MM.1S (cell line): ENCODE measurements at regions not wholly inside any gene's neighbourhood (a gene's known extent, or its start where the extent isn't known, plus 50 kb on each side); places are given as distances from the start of the nearest gene placed in this dataset.

Experiments
- DNase-seq: peaks from one replicate; pipeline ENCODE4 v3.0.0-alpha.2; 2015
- H2AFZ ChIP-seq: fragments of 300-600 bp; sonication (generic); 2 replicates; pipeline ENCODE4 v1.6.0; 2016; ENCODE audit warnings: antibody characterized with exemption, low read length
- H3F3A ChIP-seq: fragments of 300-600 bp; sonication (generic); 2 replicates; pipeline ENCODE4 v1.6.1; 2016; ENCODE audit warnings: mild to moderate bottlenecking, antibody characterized with exemption, low read length, moderate library complexity, mixed read lengths; ENCODE audit not compliant: insufficient read depth
- H3K27ac ChIP-seq: fragments of 300-600 bp; sonication (generic); 2 replicates; pipeline ENCODE4 v1.5.1; 2016; ENCODE audit warnings: mild to moderate bottlenecking, low read length
- H3K27me3 ChIP-seq: fragments of 300-600 bp; sonication (generic); replicated peaks from 2 replicates; pipeline ENCODE4 v1.6.0; 2016; ENCODE audit warnings: low read length; ENCODE audit not compliant: insufficient read depth
- H3K36me3 ChIP-seq: fragments of 300-600 bp; sonication (generic); replicated peaks from 2 replicates; pipeline ENCODE4 v1.6.1; 2016; ENCODE audit warnings: mild to moderate bottlenecking, low read length, mixed read lengths; ENCODE audit not compliant: insufficient read depth
- H3K4me1 ChIP-seq: fragments of 300-600 bp; sonication (generic); 2 replicates; pipeline ENCODE4 v1.6.1; 2016; ENCODE audit warnings: low read length, mixed read lengths
- H3K4me2 ChIP-seq: fragments of 300-600 bp; sonication (generic); 2 replicates; pipeline ENCODE4 v1.6.0; 2016; ENCODE audit warnings: low read depth, low read length
- H3K4me3 ChIP-seq: fragments of 300-600 bp; sonication (generic); 2 replicates; pipeline ENCODE4 v1.5.1; 2016; ENCODE audit warnings: low read length, mixed read lengths
- H3K79me2 ChIP-seq: fragments of 300-600 bp; sonication (generic); 2 replicates; pipeline ENCODE4 v1.6.1; 2016; ENCODE audit warnings: mixed run types, low read length, mixed read lengths
- H3K9ac ChIP-seq: fragments of 300-600 bp; sonication (generic); 2 replicates; pipeline ENCODE4 v1.6.1; 2016; ENCODE audit warnings: low read length, mixed read lengths
- H3K9me2 ChIP-seq: fragments of 300-600 bp; sonication (generic); replicated peaks from 2 replicates; pipeline ENCODE4 v1.6.1; 2016; ENCODE audit warnings: mild to moderate bottlenecking, low read length, mixed read lengths; ENCODE audit not compliant: insufficient read depth
- H3K9me3 ChIP-seq: fragments of 300-600 bp; sonication (generic); replicated peaks from 2 replicates; pipeline ENCODE4 v1.6.1; 2016; ENCODE audit warnings: mild to moderate bottlenecking, low read length, mixed read lengths; ENCODE audit not compliant: insufficient read depth
- H4K20me1 ChIP-seq: fragments of 300-600 bp; sonication (generic); 2 replicates; pipeline ENCODE4 v1.6.1; 2016; ENCODE audit warnings: mild to moderate bottlenecking, low read length, moderate library complexity, mixed read lengths; ENCODE audit not compliant: insufficient read depth
- CTCF ChIP-seq: fragments of 300-600 bp; sonication (generic); IDR thresholded peaks from 2 replicates; pipeline ENCODE4 v1.5.1; 2016; ENCODE audit warnings: antibody characterized with exemption, low read length, mixed read lengths
- EZH2 ChIP-seq: fragments of 300-600 bp; sonication (generic); optimal IDR thresholded peaks from 2 replicates; pipeline ENCODE3; 2017; ENCODE audit warnings: low read depth, mild to moderate bottlenecking, antibody characterized with exemption, low read length, mixed read lengths
- EZH2phosphoT487 ChIP-seq: fragments of 300-600 bp; sonication (generic); IDR thresholded peaks from 2 replicates; pipeline ENCODE4 v1.6.1; 2018; ENCODE audit warnings: antibody characterized with exemption, low read length

- no peak overlapping the region for H3K4me2 ChIP-seq
- no peak for DNase-seq
- H3K9me2 ChIP-seq, result no peaks in the 10 kb centered on the region
- no peak for TF ChIP-seq EZH2
- TF ChIP-seq CTCF, result no peak
- TF ChIP-seq EZH2phosphoT487, result no peak
- H3K9me3 ChIP-seq, result no peaks in the 10 kb centered on the region
- no peak overlapping the region for H3K9ac ChIP-seq
- no peaks in the 10 kb centered on the region for H4K20me1 ChIP-seq
- no peaks in the 10 kb centered on the region for H3K36me3 ChIP-seq
- no peaks in the 10 kb centered on the region for H3K4me1 ChIP-seq
- no peaks in the 10 kb centered on the region for H3F3A ChIP-seq
- no peak overlapping the region for H2AFZ ChIP-seq
- no peak overlapping the region for H3K4me3 ChIP-seq
- H3K79me2 ChIP-seq, result no peaks in the 10 kb centered on the region
- H3K27ac ChIP-seq, result no peak overlapping the region
- no peaks in the 10 kb centered on the region for H3K27me3 ChIP-seq
Observed at GRCh38 chr2:220880623-220881596, 691.2 kb downstream of the EPHA4 start.

GRCh38 chr2:220882507-220882906, 689.6 kb downstream of the EPHA4 start:
- Histone ChIP-seq H3K27me3 (no peaks in the 10 kb centered on the region), H4K20me1 (no peaks in the 10 kb centered on the region), H3K27ac (no peak overlapping the region), H3K9me2 (no peaks in the 10 kb centered on the region), H3K79me2 (no peaks in the 10 kb centered on the region), H3K4me1 (no peaks in the 10 kb centered on the region), H3K9ac (no peak overlapping the region), H3K4me3 (no peak overlapping the region), H2AFZ (no peak overlapping the region), H3K4me2 (no peak overlapping the region), H3K36me3 (no peaks in the 10 kb centered on the region), H3K9me3 (no peaks in the 10 kb centered on the region), H3F3A (no peaks in the 10 kb centered on the region)
- DNase-seq, result no peak
- TF ChIP-seq EZH2, result no peak
- no peak for TF ChIP-seq EZH2phosphoT487
- no peak for TF ChIP-seq CTCF

GRCh38 chr2:220885593-220885992, 686.5 kb downstream of the EPHA4 start:
- TF ChIP-seq CTCF (no peak), EZH2phosphoT487 (no peak)
- no peak overlapping the region for H2AFZ ChIP-seq
- DNase-seq, result no peak
- H3K4me2 ChIP-seq, result no peak overlapping the region
- no peak overlapping the region for H3K4me3 ChIP-seq
- no peaks in the 10 kb centered on the region for H3K27me3 ChIP-seq
- no peaks in the 10 kb centered on the region for H3K9me3 ChIP-seq
- H3F3A ChIP-seq, result no peaks in the 10 kb centered on the region
- no peak overlapping the region for H3K27ac ChIP-seq
- H3K79me2 ChIP-seq, result no peaks in the 10 kb centered on the region
- no peaks in the 10 kb centered on the region for H3K9me2 ChIP-seq
- H3K4me1 ChIP-seq, result no peaks in the 10 kb centered on the region
- H4K20me1 ChIP-seq, result no peaks in the 10 kb centered on the region
- H3K36me3 ChIP-seq, result no peaks in the 10 kb centered on the region
- H3K9ac ChIP-seq, result no peak overlapping the region
